ENCODE measurements at regions not wholly inside any gene's neighbourhood (a gene's known extent, or its start where the extent isn't known, plus 50 kb on each side); places are given as distances from the start of the nearest gene placed in this dataset.

DNA sequence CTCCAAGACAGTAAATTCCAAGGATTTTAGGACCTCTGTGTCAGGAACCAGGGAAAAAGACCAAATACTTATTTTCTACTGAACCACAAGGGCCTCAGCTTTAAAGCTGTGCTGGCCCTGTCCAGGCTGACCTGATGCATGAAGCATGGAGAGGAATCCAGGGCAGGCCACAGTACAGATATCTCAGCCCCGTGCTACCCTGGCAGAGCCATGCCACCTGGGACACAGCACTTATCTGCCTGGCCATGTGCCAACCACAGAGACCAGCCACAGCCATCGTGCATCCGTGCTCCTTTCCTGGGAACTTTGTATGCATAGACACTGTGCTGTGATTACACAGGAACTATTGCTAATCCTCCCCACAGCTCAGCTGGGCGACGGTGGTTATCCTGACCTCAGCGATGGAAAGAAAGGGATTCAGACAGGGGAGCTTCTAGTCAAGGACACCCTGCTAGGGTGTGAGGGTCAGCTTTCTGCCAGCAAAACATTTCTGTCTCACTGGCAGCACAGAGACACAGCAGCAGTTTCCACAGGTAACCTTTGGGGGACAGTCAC is 687.4 kb upstream of the ID2 start:
- TF ChIP-seq, protein P1, sequence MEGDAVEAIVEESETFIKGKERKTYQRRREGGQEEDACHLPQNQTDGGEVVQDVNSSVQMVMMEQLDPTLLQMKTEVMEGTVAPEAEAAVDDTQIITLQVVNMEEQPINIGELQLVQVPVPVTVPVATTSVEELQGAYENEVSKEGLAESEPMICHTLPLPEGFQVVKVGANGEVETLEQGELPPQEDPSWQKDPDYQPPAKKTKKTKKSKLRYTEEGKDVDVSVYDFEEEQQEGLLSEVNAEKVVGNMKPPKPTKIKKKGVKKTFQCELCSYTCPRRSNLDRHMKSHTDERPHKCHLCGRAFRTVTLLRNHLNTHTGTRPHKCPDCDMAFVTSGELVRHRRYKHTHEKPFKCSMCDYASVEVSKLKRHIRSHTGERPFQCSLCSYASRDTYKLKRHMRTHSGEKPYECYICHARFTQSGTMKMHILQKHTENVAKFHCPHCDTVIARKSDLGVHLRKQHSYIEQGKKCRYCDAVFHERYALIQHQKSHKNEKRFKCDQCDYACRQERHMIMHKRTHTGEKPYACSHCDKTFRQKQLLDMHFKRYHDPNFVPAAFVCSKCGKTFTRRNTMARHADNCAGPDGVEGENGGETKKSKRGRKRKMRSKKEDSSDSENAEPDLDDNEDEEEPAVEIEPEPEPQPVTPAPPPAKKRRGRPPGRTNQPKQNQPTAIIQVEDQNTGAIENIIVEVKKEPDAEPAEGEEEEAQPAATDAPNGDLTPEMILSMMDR (IDR thresholded peaks at IDR 0.05 in 2 of 3, conservative IDR thresholded peaks at IDR 0.05 in 1 of 3; ENCODE audit: borderline replicate concordance in 1 of 3, insufficient read depth in 1 of 3, low read depth in 2 of 3, low read length in 2 of 3), result no peak
- TF ChIP-seq, protein P2, sequence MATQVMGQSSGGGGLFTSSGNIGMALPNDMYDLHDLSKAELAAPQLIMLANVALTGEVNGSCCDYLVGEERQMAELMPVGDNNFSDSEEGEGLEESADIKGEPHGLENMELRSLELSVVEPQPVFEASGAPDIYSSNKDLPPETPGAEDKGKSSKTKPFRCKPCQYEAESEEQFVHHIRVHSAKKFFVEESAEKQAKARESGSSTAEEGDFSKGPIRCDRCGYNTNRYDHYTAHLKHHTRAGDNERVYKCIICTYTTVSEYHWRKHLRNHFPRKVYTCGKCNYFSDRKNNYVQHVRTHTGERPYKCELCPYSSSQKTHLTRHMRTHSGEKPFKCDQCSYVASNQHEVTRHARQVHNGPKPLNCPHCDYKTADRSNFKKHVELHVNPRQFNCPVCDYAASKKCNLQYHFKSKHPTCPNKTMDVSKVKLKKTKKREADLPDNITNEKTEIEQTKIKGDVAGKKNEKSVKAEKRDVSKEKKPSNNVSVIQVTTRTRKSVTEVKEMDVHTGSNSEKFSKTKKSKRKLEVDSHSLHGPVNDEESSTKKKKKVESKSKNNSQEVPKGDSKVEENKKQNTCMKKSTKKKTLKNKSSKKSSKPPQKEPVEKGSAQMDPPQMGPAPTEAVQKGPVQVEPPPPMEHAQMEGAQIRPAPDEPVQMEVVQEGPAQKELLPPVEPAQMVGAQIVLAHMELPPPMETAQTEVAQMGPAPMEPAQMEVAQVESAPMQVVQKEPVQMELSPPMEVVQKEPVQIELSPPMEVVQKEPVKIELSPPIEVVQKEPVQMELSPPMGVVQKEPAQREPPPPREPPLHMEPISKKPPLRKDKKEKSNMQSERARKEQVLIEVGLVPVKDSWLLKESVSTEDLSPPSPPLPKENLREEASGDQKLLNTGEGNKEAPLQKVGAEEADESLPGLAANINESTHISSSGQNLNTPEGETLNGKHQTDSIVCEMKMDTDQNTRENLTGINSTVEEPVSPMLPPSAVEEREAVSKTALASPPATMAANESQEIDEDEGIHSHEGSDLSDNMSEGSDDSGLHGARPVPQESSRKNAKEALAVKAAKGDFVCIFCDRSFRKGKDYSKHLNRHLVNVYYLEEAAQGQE (IDR thresholded peaks at IDR 0.05; ENCODE audit: low read depth), result no peak
- TF ChIP-seq, protein P3, sequence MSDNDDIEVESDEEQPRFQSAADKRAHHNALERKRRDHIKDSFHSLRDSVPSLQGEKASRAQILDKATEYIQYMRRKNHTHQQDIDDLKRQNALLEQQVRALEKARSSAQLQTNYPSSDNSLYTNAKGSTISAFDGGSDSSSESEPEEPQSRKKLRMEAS (IDR thresholded peaks at IDR 0.05), result no peak
- no peak for TF ChIP-seq POLR2A (IDR thresholded peaks at IDR 0.05; ENCODE audit: borderline replicate concordance, extremely low read depth, insufficient read depth, insufficient read length)
- no peak for TF ChIP-seq RAD21 (IDR thresholded peaks at IDR 0.05; ENCODE audit: low read depth)
